ENCODE measurements at regions not wholly inside any gene's neighbourhood (a gene's known extent, or its start where the extent isn't known, plus 50 kb on each side); places are given as distances from the start of the nearest gene placed in this dataset.
A peak's percentile ranks its signal among the peaks of the same experiment; 100 is the strongest.

- ATAC-seq, result no peak
- no peak for TF ChIP-seq POLR2A (IDR thresholded peaks at IDR 0.05)
- TF ChIP-seq CTCF (IDR thresholded peaks at IDR 0.05 in 4 of 5, conservative IDR thresholded peaks at IDR 0.05 in 1 of 5), result no peak
- Histone ChIP-seq H3K4me3 (no peak overlapping the region), H3K27ac (no peak overlapping the region), H3K4me1 (peaks cover 6 to 19% of the 10 kb centered on the region in 2 donors), H3K27me3 (no peaks in the 10 kb centered on the region), H3K9me3 (no peaks in the 10 kb centered on the region), H3K36me3 (no peaks in the 10 kb centered on the region)
- DNase-seq, result no peak
- intact Hi-C loops (cut with DNase I; ENCODE audit: low total_unique reads), result no loop called here
- in situ Hi-C loops (cut with MboI; ENCODE audit: low sequenced_read_pairs in 4 of 4), result no loop called here
Observed at GRCh38 chr20:58001381-58001780, 227.1 kb downstream of the ANKRD60 start.

- H3K4me1 ChIP-seq, result peaks cover 6 to 19% of the 10 kb centered on the region in 2 donors
- in situ Hi-C loops (cut with MboI; ENCODE audit: low sequenced_read_pairs in 4 of 4) (no loop called here), intact Hi-C loops (cut with DNase I; ENCODE audit: low total_unique reads) (no loop called here)
- H3K27me3 ChIP-seq, result no peaks in the 10 kb centered on the region
- TF ChIP-seq CTCF (IDR thresholded peaks at IDR 0.05 in 4 of 5, conservative IDR thresholded peaks at IDR 0.05 in 1 of 5), result no peak
- TF ChIP-seq POLR2A (IDR thresholded peaks at IDR 0.05), result no peak
- H3K27ac ChIP-seq, result no peak overlapping the region
- no peaks in the 10 kb centered on the region for H3K9me3 ChIP-seq
- ATAC-seq (no peak), DNase-seq (no peak)
- H3K4me3 ChIP-seq, result no peak overlapping the region
- H3K36me3 ChIP-seq, result no peaks in the 10 kb centered on the region
Observed at GRCh38 chr20:58000861-58001260, 227.6 kb downstream of the ANKRD60 start.

DNA sequence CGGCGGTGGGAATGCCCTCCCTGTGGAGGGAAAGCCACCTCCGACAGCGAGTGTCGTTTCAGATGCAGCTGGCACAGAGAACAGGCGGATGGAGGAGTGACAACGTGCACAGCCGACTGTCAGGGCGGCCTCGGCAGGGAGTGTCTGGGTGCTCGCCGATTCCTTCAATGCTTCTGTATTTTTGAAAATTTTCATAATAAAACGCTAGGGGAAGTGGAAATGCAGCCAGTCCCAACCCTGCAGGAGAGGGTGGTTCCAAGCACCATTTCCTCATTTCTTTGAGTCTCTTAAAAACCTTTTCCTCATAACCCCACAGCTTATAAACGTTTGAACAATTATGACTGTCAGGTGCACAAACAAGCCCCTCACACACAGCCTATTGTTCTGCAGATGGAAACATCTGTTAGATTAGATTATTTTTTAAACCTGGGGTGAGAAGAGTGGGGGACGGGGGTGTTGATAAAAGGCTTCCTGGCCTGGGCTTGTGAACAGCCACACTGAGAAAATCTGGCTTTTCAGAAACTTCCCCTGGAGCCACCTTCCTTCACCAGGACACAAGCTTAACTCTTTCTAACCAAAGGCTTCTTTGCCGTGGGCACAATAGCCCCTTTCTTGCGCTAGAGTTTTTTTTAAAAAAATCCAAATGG lies 228.9 kb downstream of the ANKRD60 start:
- Histone ChIP-seq H3K9me3 (no peaks in the 10 kb centered on the region), H3K4me3 (no peak overlapping the region), H3K4me1 (peaks cover 6 to 19% of the 10 kb centered on the region in 2 donors), H3K27ac (peak overlapping the region in 2 of 4 donors; percentile 2 to 12), H3K36me3 (no peaks in the 10 kb centered on the region), H3K27me3 (no peaks in the 10 kb centered on the region)
- DNase-seq (peak in 1 of 2 donors; percentile 20), ATAC-seq (peak; percentile 11 to 21)
- in situ Hi-C loops (cut with MboI; ENCODE audit: low sequenced_read_pairs in 4 of 4) (no loop called here), intact Hi-C loops (cut with DNase I; ENCODE audit: low total_unique reads) (no loop called here)
- TF ChIP-seq CTCF (IDR thresholded peaks at IDR 0.05 in 4 of 5, conservative IDR thresholded peaks at IDR 0.05 in 1 of 5), result no peak
- no peak for TF ChIP-seq POLR2A (IDR thresholded peaks at IDR 0.05)

GRCh38 chr20:57998981-57999464 lies 229.4 kb downstream of the ANKRD60 start:
- intact Hi-C loops (cut with DNase I; ENCODE audit: low total_unique reads) (no loop called here), in situ Hi-C loops (cut with MboI; ENCODE audit: low sequenced_read_pairs in 4 of 4) (no loop called here)
- peaks cover 6 to 19% of the 10 kb centered on the region in 2 donors for H3K4me1 ChIP-seq
- DNase-seq, result no peak
- no peak for TF ChIP-seq POLR2A (IDR thresholded peaks at IDR 0.05)
- TF ChIP-seq CTCF (IDR thresholded peaks at IDR 0.05 in 4 of 5, conservative IDR thresholded peaks at IDR 0.05 in 1 of 5), result no peak
- H3K4me3 ChIP-seq, result no peak overlapping the region
- peak overlapping the region in 2 of 4 donors; percentile 2 to 12 for H3K27ac ChIP-seq
- ATAC-seq, result no peak
- H3K36me3 ChIP-seq, result no peaks in the 10 kb centered on the region
- no peaks in the 10 kb centered on the region for H3K27me3 ChIP-seq
- H3K9me3 ChIP-seq, result no peaks in the 10 kb centered on the region
